Posterior cingulate gyrus (tissue), 11 donors: ENCODE measurements at regions not wholly inside any gene's neighbourhood (a gene's known extent, or its start where the extent isn't known, plus 50 kb on each side); places are given as distances from the start of the nearest gene placed in this dataset.
A peak's percentile ranks its signal among the peaks of the same experiment; 100 is the strongest.
"Not testable (repeated sequence)": the region's sequence is repeated elsewhere in the genome, so short reads cannot be mapped to it uniquely, and the experiment has no call there.

Source experiments
- DNase-seq, 10 donors: peaks; one replicate each; pipeline versions ENCODE4 v3.0.0 to v3.0.0-alpha.2; 2020 to 2021; ENCODE audit warnings: mixed read lengths in 3 of 10
- intact Hi-C: fragments of 100-400 bp; cut with DNase I; formaldehyde crosslinking; loops from one replicate; pipeline ENCODE4 v1.15.1; 2023

- no peak for DNase-seq
- intact Hi-C loops, result no loop called here
Observed at GRCh38 chr5:17398866-17399835, 98.9 kb upstream of the TAF11L2 start.

- DNase-seq, result no peak
- intact Hi-C loops, result loop anchor here (10.0 kb wide), 1 partner anchor 175 kb away; no protein-coding TSS in a partner anchor
Observed at GRCh38 chr5:17399931-17400330, 98.1 kb upstream of the TAF11L2 start.

- no peak for DNase-seq
- intact Hi-C loops, result loop anchor here (10.0 kb wide), 1 partner anchor 176 kb away; no protein-coding TSS in a partner anchor
Observed at GRCh38 chr5:17400724-17401469, 97.1 kb upstream of the TAF11L2 start.

GRCh38 chr5:17401470-17402288 lies 96.4 kb upstream of the TAF11L2 start:
- no peak for DNase-seq
- intact Hi-C loops, result loop anchor here (10.0 kb wide), 1 partner anchor 177 kb away; no protein-coding TSS in a partner anchor

- intact Hi-C loops, result loop anchor here (10.0 kb wide), 1 partner anchor 178 kb away; no protein-coding TSS in a partner anchor
- DNase-seq, result no peak
Observed at GRCh38 chr5:17402289-17403121, 95.5 kb upstream of the TAF11L2 start.

GRCh38 chr5:17403695-17404490 lies 94.1 kb upstream of the TAF11L2 start:
- intact Hi-C loops, result loop anchor here (10.0 kb wide), 1 partner anchor 179 kb away; no protein-coding TSS in a partner anchor
- no peak for DNase-seq

GRCh38 chr5:17405976-17406375 lies 92.1 kb upstream of the TAF11L2 start:
- no peak for DNase-seq
- intact Hi-C loops, result loop anchor here (10.0 kb wide), 1 partner anchor 181 kb away; no protein-coding TSS in a partner anchor

- intact Hi-C loops, result loop anchor here (10.0 kb wide), 1 partner anchor 182 kb away; no protein-coding TSS in a partner anchor
Observed at GRCh38 chr5:17406423-17406838, 91.6 kb upstream of the TAF11L2 start.

GRCh38 chr5:17411436-17412402 lies 86.3 kb upstream of the TAF11L2 start:
- intact Hi-C loops, result no loop called here
- no peak for DNase-seq

More at GRCh38 chr5:17406423-17406838, 91.6 kb upstream of the TAF11L2 start:
- no peak for DNase-seq

- peak in 2 of 10 donors; percentile 59 to 70 for DNase-seq
- intact Hi-C loops, result no loop called here
Observed at GRCh38 chr5:17412760-17413671, 85.0 kb upstream of the TAF11L2 start.

GRCh38 chr5:17413691-17414090 lies 84.3 kb upstream of the TAF11L2 start:
- intact Hi-C loops, result no loop called here
- DNase-seq, result no peak

- intact Hi-C loops, result no loop called here
- DNase-seq, result peak in 3 of 10 donors; percentile 58 to 78 (median 67)
Observed at GRCh38 chr5:17415321-17415758, 82.7 kb upstream of the TAF11L2 start.

GRCh38 chr5:17416374-17416773 lies 81.7 kb upstream of the TAF11L2 start:
- DNase-seq, intact Hi-C loops: not testable (repeated sequence)

GRCh38 chr5:17424674-17425073 lies 73.4 kb upstream of the TAF11L2 start:
- intact Hi-C loops, result no loop called here
- no peak for DNase-seq

GRCh38 chr5:17425385-17426070 lies 72.5 kb upstream of the TAF11L2 start:
- no peak for DNase-seq
- intact Hi-C loops, result no loop called here
